OCI-LY7 (cell line): ENCODE measurements at regions not wholly inside any gene's neighbourhood (a gene's known extent, or its start where the extent isn't known, plus 50 kb on each side); places are given as distances from the start of the nearest gene placed in this dataset.

ENCODE experiments used
- CTCF ChIP-seq: fragments of 200-600 bp; sonication (generic); conservative IDR thresholded peaks from 2 replicates; pipeline ENCODE4 v1.5.1; 2014; ENCODE audit warnings: mild to moderate bottlenecking, antibody characterized with exemption, low read length, moderate library complexity, mixed read lengths
- EZH2phosphoT487 ChIP-seq: fragments of 200-600 bp; sonication (generic); IDR thresholded peaks from 2 replicates; pipeline ENCODE4 v1.6.1; 2018; ENCODE audit warnings: low read depth, borderline replicate concordance, mild to moderate bottlenecking, mixed run types, antibody characterized with exemption, low read length, moderate library complexity, mixed read lengths

- TF ChIP-seq CTCF (no peak), EZH2phosphoT487 (no peak)
These were observed 421.9 kb upstream of the CADM2 start for GRCh38 chr3:84536916-84537315.
